Activated CD4-positive, alpha-beta T cell treated with anti-CD3 and anti-CD28 coated beads, Interleukin-2, Interleukin-4, amounts not matched to agents 100 ng/mL and 50 ng/mL, durations not matched to agents 16 hours and 8 hours (primary cell): ENCODE measurements at regions not wholly inside any gene's neighbourhood (a gene's known extent, or its start where the extent isn't known, plus 50 kb on each side); places are given as distances from the start of the nearest gene placed in this dataset.

Experiments
- DNase-seq: peaks from one replicate; pipeline ENCODE4 v3.0.0-alpha.2; 2020; ENCODE audit warnings: low spot score

DNA sequence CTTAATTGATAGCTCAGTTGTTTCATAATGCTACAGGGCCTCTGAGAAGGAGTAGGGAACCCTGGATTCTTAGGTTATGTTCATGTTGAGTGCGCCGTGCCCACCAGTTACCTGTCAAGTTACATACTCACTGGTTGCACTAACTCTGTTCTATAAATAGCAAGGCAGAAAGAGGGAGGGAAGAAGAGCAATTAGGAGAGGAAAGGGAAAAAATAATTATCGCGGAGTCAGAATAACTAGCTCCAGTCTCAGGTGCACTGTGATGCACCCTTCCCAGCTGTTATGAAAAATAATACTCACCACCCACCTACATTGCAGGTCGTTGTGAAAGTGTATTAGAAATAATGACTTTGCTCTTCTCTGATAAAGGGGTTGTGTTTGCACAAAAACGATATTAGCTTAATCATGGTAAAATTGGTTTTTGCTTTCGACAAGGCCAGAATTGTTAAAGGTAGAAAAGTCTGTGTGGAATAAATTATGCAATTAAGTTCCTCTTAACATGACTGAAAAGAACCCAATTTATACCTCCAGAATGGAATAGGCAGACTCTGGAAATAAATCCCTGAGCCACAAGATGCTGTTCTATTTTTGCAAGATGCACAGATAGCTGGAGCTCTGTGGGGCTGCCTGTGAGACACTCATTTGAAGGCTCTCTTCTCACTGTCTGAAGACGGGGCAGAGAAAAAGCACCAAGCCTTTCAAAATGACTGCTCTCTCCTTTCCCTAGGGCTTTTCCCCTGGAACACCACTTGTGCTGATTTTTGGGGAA, 137.6 kb upstream of the PITRM1 start:
- no peak for DNase-seq

DNA sequence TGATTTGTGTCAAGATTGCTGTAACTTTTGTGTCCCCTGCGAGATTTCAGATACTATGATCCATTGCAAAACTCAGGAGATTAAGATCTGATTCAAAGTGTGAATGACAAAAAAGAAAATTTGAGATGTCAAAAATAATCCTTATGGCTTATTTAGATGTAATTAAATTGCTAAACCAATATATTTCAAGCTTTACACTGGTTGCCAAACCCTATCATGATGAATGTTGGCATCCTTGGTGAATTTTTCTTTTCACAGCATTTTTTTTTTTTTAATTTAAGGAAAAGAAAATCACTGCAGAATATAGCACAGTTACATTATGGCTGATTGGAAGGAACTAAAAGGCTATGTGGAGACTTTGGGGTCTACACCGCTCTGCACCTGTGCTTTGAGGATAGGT, 133.5 kb upstream of the PITRM1 start:
- DNase-seq = no peak

DNA sequence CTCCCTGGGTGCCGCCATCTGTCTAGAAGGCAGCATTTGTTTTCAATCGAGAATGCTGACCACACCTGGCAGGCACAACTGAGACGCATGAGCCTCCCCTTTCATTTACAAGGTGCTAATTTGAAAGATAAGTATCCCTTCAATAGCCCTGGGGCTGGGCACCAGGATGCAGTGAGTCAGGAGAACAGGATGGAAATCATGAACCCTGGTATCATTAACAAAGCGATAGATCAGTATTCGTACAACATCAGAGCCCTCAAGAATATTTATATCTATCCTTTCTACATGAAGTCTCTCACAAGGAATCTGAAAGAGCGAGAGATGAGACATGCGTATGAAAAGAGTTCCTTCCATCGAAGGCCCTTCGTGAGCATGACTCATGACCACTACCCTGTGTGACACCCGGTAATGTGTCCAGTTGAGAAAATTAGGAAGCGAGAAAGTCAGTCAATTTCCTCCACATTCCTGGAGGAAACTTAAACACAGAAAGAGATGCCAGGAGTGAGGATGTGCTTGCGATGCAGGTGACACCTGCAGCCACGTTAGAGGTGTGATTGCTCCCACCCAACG, 123.1 kb upstream of the PITRM1 start:
- DNase-seq = no peak

DNA sequence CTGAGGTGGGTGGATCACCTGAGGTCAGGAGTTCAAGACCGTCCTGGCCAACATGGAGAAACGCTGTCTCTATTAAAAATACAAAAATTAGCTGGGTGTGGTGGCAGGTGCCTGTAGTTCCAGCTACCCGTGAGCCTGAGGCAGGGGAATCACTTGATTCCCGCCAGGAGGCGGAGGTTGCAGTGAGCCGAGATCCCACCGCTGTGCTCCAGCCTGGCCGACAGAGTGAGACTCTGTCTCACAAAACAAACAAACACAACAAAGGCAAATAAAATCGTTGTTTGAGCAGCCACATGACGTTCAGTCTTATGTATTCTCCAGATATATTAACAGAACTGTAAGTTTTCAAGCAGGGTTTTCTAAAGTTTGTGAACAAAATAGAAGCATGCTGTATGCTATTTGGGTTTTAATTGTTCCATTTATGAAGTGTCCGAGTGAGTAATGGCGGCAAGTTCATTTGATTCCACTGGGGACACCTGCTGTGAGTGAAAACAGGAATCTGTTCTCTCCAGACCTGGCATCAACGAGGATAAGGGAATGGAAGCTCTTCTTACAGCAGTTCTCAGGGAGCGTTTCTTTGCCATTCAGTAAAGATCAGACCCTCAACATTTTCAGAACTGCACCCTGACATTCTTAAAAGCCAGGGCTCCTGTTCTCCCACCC, 122.5 kb upstream of the PITRM1 start:
- no peak for DNase-seq

DNA sequence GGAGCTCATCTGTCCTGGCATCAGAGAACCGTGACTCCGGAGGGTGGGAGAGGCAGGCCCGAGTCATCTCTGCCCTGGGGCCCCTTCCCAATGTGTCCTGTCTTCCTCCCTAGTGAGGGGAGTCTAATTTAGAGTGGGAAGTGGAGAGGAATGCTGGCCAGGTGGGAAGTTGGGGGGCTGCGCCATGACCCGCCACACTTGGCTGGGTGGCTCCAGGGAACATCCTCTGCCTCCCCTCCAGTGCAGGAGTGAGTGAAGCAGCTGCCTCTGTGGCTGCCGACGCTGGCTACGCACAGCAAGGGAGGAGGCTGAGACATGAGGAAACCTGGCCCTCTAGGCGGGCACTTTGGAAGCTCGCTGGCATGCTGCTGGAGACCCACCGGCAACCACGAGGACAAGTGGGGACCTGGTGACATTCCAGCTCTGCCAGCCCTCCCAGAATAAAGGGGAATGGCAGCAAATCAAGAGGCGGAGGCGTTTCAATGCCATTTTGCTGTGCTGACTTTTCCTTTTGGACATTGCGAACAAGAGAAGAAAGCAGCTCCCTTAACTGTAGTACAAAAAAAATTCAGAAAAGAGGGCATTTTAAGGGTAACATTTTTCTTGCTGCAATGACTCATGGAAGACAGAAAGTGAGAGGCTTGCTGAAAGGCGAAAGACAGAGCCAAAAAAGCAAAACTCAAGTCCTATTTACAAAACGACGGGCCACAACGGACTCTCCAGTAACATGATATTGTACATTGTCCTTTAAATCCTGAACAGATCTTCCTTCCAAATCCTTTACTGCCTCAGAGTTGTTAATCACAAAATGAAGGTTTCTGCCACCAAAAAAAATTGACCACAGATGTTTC, 121.2 kb upstream of the PITRM1 start:
- DNase-seq = no peak

DNA sequence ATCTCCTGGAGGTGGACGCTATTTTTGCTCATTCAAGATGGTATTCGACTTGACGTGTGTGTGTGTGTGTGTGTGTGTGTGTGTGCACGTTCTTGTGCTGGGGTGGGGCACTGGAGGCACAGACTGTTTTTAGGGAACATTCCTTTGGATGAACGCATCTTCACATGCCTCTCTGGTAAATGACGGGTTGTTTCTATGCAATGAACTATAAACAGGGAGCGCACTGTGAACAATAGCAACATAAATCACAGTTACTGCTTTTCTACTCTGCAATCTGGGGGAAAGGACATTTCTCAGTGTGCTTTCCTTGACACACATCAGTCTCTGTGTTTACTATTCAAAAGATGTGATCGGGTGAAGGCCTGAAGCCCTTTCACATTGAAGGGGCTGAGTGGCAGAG, 120.1 kb upstream of the PITRM1 start:
- DNase-seq = no peak

DNA sequence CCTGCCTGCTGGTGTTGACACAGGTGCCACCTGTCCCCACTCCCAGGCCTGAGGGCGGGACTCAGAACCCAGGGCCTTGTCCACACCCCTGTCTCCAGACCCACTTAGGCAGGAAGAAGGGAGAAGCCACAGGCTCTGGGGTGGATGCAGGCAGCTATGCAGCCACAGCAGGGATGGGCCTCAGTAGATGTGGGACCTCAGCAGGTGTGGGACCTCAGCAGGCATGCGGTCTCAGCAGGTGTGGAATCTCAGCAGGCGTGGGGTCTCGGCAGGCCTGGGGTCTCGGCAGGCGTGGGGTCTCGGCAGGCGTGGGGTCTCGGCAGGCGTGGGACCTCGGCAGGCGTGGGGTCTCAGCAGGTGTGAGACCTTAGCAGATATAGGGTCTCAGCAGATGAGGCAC, 118.0 kb upstream of the PITRM1 start:
- no peak for DNase-seq

DNA sequence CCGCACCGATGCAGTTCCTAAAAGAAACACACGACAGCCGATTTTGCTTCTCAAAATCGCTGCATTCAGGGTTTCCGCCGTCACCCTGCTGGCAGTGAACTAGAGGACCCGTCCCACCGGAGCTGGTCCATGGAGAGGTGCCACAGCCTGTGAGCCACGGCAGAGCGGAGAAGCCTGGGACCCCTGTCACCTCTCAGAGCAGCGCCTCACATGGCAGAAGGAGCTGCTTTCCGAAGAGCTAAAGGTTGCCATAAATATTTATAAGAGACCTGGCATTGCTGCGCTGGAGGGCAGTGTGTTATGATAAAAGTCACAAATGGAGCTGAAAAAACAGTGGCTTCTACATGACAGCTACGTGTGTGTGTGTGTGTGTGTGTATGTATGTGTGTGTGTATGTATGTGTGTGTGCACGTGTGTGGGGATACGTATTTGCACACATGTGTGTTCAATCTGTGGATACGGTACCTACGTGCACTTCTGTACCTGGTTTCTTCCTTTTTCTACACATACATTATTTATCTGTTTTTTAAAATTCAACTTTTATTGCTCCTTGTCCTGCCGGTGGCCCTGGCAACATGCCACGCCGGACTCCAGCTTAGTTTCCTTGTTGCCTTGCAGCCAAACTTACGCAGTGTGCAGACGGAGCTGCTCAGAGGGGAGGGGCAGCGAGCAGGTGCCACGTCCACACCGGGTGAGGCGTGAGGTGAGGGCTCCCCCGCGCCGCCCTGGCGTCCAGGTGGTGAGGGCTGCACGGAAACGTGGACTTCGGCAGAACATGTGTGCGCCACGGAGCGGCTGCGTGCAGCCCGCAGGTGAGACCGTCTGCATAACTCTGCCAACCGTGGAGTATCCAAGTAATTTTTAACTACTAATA, 115.2 kb upstream of the PITRM1 start:
- DNase-seq = no peak

DNA sequence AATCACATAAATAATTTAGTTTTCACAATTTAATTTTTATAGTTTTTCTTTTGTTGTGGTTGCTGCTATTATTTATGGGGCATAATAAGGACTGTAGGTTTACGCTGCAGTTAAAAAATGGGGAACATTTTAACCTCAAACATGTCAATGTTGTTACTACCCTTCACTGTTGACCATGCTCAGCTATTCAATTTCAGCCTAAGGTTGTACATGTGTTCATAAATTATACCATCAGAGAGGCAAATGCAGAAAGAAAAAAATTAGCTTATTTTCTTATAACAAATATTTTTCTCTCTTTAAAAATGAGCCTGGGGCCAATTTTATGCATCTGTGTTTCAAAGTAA, 110.1 kb upstream of the PITRM1 start:
- DNase-seq = no peak

DNA sequence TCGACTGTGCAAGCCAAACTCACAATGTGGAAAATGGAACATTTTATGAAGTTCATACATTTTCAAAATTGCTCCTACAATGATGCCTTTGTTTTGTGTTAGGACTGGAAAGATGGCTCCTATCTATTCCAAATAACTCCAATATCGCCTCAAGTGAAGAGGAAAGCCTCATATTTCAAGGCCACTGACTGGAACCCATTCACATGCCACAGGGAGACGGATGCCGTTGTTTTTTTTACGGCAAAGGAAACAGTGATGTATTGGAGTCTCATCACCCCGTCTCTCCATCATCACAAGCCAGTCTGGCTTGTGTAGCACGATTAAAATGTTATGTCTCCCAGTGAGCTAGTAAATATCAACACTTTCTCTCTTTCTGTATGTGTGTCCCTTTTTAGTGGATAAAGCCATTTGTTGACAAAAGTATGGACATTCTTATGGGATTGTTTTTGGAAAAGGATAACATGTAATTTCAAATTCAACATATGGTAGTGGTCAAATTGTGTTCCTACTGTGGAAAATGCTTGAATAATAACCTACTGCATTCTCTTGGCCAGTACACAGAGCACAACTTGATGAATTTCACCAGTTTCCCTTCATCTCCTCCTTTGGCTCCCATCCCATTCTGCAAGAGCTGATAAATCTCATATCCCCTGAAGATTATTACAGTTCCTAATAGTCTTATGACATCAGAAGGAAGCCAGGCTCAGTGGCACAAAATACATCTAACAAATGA, 109.5 kb upstream of the PITRM1 start:
- no peak for DNase-seq

DNA sequence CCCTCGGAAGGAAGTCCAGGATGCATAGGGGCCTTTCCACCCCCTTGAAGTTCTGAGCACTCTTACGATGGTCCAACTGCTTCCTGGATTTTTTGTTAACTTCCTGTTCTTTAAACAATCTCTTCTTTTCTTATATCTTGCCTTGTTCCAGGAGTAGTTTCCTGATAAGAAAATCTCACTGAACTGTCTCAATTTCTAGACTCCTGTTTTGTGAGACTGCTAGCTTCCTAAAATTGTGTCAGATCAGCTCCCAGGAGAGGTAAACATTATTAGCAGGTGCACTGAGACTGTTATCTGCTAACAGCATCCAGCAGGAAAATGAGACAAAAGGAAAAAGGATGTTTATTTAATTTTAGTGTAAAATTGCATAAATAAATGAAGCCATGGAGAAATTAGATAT, 106.2 kb upstream of the PITRM1 start:
- no peak for DNase-seq

DNA sequence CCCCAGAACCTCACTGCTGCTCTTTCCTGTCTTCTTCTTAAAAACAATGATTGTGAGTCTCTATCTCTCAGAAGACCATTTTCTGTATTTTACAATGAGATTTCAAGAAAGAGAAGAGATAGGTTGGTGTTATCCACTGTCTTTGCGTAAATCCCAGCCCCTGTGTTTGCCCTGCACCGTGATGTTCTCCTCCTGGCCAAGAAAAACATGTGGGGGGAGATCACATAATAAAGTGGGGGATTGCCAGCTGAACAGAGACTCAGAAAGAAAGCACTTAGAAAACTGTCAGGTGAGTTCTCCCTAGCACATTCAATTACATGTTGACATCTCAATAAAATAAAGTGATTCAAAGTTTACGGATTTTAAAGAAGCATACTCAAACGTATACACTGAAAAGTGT, 105.0 kb upstream of the PITRM1 start:
- DNase-seq = no peak

DNA sequence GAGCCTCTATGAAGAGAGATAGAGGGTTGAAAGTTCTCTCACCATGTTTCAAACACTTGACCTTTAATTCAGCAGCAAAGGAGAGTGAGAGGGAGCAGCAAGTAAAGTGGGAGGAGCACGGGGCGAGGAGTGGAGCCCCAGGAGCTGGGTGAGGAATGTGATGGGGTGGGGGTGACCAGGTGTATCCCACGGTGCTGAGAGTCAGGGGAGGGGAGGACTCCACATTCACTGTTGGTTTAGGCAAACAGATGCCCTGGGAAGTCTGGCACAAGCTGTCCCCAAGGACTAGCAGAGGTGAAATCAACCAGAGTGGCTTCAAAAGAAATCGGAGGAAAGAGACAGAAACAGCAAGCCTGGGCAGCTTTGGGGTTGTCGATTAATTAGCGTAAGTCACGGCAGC, 101.8 kb upstream of the PITRM1 start:
- no peak for DNase-seq

DNA sequence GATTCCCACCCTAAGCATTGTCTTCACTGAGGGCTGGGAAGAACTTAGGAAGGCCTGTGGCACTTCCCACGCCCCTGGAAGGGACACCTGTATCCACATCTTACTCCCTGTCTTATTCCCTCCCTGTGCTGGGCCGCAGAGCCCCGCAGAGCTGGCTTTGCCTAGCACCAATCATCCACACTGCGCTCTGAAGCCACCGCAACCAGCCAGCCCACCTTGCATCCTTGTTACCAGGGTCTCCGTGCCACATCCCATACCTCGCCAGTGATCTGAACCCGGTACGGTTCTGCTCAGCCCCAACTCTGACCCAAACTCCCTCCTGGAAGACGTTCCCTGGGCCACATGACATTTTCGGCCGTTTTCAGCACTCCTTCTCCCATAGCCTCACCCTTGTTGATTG, 101.4 kb upstream of the PITRM1 start:
- no peak for DNase-seq

DNA sequence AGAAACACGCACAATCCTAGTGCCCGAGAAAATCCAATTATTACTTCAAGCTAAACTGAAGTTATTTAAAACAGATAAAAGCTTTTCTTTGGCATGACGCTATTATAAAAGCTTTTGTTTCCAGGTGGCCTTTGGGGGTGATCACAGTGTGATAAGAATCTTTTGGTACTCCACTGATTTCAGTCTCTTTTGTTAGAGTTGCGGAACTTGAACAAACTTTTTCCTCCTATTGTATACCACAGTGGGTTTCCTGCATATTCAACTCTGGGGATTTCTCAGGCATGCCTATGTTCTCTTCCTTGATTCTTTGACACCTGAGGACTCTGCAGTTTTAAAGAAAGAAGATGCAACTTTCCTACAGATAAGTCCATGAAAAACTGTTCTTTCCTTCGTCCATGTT, 99.7 kb upstream of the PITRM1 start:
- no peak for DNase-seq

DNA sequence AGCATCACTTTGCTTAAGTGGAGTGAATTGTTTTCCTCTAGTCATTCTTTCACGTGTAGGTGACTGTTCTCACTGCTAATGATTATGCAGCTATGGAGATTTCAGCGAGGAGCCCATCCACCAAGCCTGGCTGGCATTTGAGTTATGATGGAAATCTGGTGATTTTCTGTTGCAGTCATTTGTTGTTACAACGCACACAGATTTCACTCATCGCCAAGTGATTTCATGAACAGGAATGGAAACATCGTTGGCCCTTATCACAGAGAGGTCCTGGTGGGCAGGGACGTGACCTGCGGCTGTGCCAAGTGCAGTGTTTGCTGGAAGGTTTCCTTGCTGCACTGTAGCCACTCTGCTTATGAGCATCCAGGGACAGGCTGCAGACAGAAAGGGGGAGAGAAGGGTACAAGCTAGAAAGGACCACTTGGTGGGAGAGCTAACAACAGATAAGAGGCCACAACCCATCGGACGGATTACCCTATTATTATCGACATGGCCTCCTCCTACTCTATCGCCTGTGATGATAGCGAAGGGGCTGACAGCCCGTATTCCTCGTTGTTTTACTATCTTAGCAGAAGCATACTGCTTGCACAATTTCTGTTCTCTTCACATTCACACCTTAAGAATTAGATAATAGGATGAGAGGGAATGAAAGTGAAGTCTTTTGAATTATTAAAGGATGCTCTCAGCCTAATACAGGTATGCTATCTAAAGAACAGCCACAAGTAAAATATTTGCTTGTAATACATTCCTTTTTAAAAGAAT, 99.0 kb upstream of the PITRM1 start:
- no peak for DNase-seq

DNA sequence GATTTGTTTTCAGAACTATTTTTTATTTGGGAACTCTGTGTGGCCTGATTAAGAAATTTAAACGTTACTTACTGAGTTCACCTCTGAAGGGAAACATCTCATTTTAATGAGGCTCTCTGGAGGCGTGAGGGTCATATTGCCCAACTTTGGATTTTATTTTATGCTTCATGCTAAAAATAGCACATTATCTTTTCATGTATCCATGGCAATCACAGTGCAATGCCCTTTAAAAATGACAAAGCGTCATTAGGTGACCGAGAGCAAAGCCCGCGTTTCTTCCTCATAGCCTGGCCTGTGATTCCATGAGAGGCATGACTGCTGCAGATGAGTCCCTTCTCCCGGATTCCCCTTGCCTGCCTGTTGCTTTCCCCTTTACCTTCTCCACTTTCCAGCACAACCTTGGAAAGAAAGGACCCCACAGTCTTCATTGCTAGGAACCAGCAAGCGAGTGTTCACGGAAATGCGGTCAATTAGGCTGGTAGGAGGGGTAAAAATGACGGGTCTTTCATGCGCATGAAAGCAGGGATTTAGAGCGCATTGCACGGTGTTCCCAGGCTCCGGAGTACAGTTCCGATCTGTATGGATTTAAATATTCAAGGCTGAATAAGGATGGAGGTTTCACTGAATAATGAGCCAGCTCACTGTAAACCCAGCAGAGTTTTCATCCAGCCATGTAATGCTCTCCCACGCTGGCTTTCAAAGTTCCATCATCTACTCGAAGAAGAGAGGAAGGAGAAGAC, 98.2 kb upstream of the PITRM1 start:
- no peak for DNase-seq

DNA sequence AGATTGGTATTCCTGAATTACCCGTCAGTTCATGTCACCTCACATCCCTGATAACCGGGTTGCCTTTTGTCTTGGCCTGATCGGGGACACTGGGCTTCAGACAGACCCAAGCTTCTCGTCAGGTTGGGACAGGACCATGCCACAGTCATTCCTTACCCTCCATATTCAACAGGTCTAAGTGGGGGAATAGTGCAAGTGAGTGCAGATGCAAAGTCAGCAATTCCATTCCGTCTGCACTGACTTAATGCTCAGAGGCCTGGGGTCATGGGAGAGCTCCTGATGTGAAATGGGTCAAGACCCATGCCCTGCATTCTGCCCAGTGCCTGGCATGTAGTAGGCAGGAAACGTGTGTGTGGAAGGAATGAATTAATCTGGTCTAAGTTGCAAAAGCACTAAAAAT, 95.4 kb upstream of the PITRM1 start:
- no peak for DNase-seq

DNA sequence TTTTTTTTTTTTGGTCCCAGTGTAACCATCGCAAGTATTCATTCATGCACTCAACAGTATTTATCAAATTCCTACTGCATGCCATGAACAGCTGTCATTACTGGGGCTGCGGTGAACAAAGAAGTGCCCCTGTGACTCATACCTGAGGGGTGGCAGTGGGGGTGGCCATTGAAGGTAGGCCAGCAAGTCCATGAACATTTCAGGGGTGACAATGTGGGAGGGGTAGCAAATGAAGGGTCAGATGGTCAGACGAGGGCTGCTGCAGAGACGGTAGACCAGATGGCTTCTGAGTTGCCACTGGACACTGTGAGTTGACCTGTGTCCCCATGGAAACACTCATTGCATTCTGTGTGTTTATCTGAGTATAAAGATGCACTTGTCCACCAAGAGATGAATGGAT, 92.5 kb upstream of the PITRM1 start:
- DNase-seq = no peak
